ENCODE measurements at regions not wholly inside any gene's neighbourhood (a gene's known extent, or its start where the extent isn't known, plus 50 kb on each side); places are given as distances from the start of the nearest gene placed in this dataset.
"Not testable (repeated sequence)": the region's sequence is repeated elsewhere in the genome, so short reads cannot be mapped to it uniquely, and the experiment has no call there.

- peaks cover 2% of the 10 kb centered on the region for H3K9me3 Mint-ChIP-seq (ENCODE audit: low read depth, unreplicated experiment)
- H3K4me3 Mint-ChIP-seq (ENCODE audit: low read depth, unreplicated experiment), result no peak overlapping the region
- CTCF ChIA-PET, result interaction anchor here (0.6 to 1.2 kb wide), 7 partner anchors 32 to 483 kb away, joined by 3 to 4 read pairs (median 3); partner anchors contain the start of gene RREB1
- no TSS peak for BruUV-seq (replicated peaks)
- intact Hi-C loops (cut with micrococcal nuclease; ENCODE audit: unreplicated experiment), result no loop called here
- H3K27ac Mint-ChIP-seq (ENCODE audit: unreplicated experiment), result no peak overlapping the region
- H3K36me3 Mint-ChIP-seq (ENCODE audit: insufficient read depth, unreplicated experiment), result no peaks in the 10 kb centered on the region
- peak; percentile 44 for DNase-seq
- H3K4me1 Mint-ChIP-seq (ENCODE audit: low read depth, unreplicated experiment), result no peaks in the 10 kb centered on the region
- TF ChIP-seq CTCF (IDR thresholded peaks at IDR 0.05; ENCODE audit: unreplicated experiment), result peak; percentile 38
- H3K27me3 Mint-ChIP-seq (ENCODE audit: unreplicated experiment), result no peaks in the 10 kb centered on the region
These were observed 170.6 kb downstream of the LY86 start for GRCh38 chr6:6758915-6759654.

- H3K4me1 Mint-ChIP-seq (ENCODE audit: low read depth, unreplicated experiment), result no peaks in the 10 kb centered on the region
- CTCF ChIA-PET, result no interaction called here
- H3K27me3 Mint-ChIP-seq (ENCODE audit: unreplicated experiment), result no peaks in the 10 kb centered on the region
- no peak for TF ChIP-seq CTCF (IDR thresholded peaks at IDR 0.05; ENCODE audit: unreplicated experiment)
- intact Hi-C loops (cut with micrococcal nuclease; ENCODE audit: unreplicated experiment), result no loop called here
- no TSS peak for BruUV-seq (replicated peaks)
- H3K27ac Mint-ChIP-seq (ENCODE audit: unreplicated experiment), result no peak overlapping the region
- no peak overlapping the region for H3K4me3 Mint-ChIP-seq (ENCODE audit: low read depth, unreplicated experiment)
- no peaks in the 10 kb centered on the region for H3K36me3 Mint-ChIP-seq (ENCODE audit: insufficient read depth, unreplicated experiment)
- no peak for DNase-seq
- peaks cover 2% of the 10 kb centered on the region for H3K9me3 Mint-ChIP-seq (ENCODE audit: low read depth, unreplicated experiment)
These were observed 171.5 kb downstream of the LY86 start for GRCh38 chr6:6760002-6760401.

- BruUV-seq (replicated peaks); DNase-seq; H3K36me3 Mint-ChIP-seq (ENCODE audit: insufficient read depth, unreplicated experiment); H3K27me3 Mint-ChIP-seq (ENCODE audit: unreplicated experiment); H3K4me1 Mint-ChIP-seq (ENCODE audit: low read depth, unreplicated experiment); H3K27ac Mint-ChIP-seq (ENCODE audit: unreplicated experiment); H3K4me3 Mint-ChIP-seq (ENCODE audit: low read depth, unreplicated experiment); intact Hi-C loops (cut with micrococcal nuclease; ENCODE audit: unreplicated experiment); CTCF ChIA-PET; H3K9me3 Mint-ChIP-seq (ENCODE audit: low read depth, unreplicated experiment): not testable (repeated sequence)
These were observed 174.0 kb downstream of the LY86 start for GRCh38 chr6:6762566-6762965.

- CTCF ChIA-PET, result interaction anchor here (0.6 kb wide), 1 partner anchor 24 kb away, joined by 3 read pairs; no protein-coding TSS in a partner anchor
- TF ChIP-seq CTCF (IDR thresholded peaks at IDR 0.05; ENCODE audit: unreplicated experiment), result no peak
- H3K4me1 Mint-ChIP-seq (ENCODE audit: low read depth, unreplicated experiment), result no peaks in the 10 kb centered on the region
- intact Hi-C loops (cut with micrococcal nuclease; ENCODE audit: unreplicated experiment), result no loop called here
- no peaks in the 10 kb centered on the region for H3K27me3 Mint-ChIP-seq (ENCODE audit: unreplicated experiment)
- no peak for DNase-seq
- BruUV-seq (replicated peaks), result no TSS peak
- no peaks in the 10 kb centered on the region for H3K36me3 Mint-ChIP-seq (ENCODE audit: insufficient read depth, unreplicated experiment)
- H3K9me3 Mint-ChIP-seq (ENCODE audit: low read depth, unreplicated experiment), result peaks cover 2% of the 10 kb centered on the region
- H3K27ac Mint-ChIP-seq (ENCODE audit: unreplicated experiment), result no peak overlapping the region
- no peak overlapping the region for H3K4me3 Mint-ChIP-seq (ENCODE audit: low read depth, unreplicated experiment)
These were observed 176.4 kb downstream of the LY86 start for GRCh38 chr6:6764764-6765434.

Measured in Calu3 (cell line).